SK-N-DZ (cell line): ENCODE measurements at regions not wholly inside any gene's neighbourhood (a gene's known extent, or its start where the extent isn't known, plus 50 kb on each side); places are given as distances from the start of the nearest gene placed in this dataset.

Experiments used
- DNase-seq: peaks from one replicate; pipeline ENCODE4 v3.0.0-alpha.2; 2015; ENCODE audit warnings: low spot score

- DNase-seq, result no peak
Measured at GRCh38 chr20:4070323-4071177, 55.2 kb upstream of the RNF24 start.

GRCh38 chr20:4069751-4070150, 54.4 kb upstream of the RNF24 start:
- no peak for DNase-seq

- DNase-seq, result no peak
Measured at GRCh38 chr20:4068708-4069107, 53.4 kb upstream of the RNF24 start.

- DNase-seq, result no peak
Measured at GRCh38 chr20:4067600-4068261, 52.4 kb upstream of the RNF24 start.

GRCh38 chr20:4066551-4066950, 51.2 kb upstream of the RNF24 start:
- no peak for DNase-seq

GRCh38 chr20:4065391-4065844, 50.1 kb upstream of the RNF24 start:
- DNase-seq, result no peak
